T-cell (primary cell): ENCODE measurements at regions not wholly inside any gene's neighbourhood (a gene's known extent, or its start where the extent isn't known, plus 50 kb on each side); places are given as distances from the start of the nearest gene placed in this dataset.

Experiments
- ATAC-seq, 4 experiments: fragments of 200-7000 bp in 3 of 4; fragments of 150-1000 bp in 1 of 4; cut with Tn5 transposase; replicated peaks in 1 of 4; 1 replicate in 3 of 4; 2 replicates in 1 of 4; pipeline ENCODE4 v1.10.0; 2021; ENCODE audit warnings: moderate library complexity in 3 of 4, mild to moderate bottlenecking in 2 of 4, moderate number of reproducible peaks in 1 of 4
- CTCF ChIA-PET, 2 donors: fragments of 300-600 bp; sonication (Branson Sonifier 250); formaldehyde crosslinking; loops; one replicate each; lab custom pipeline; 2022; ENCODE audit warnings: antibody characterized with exemption in 2 of 2; lab: Charles Lee
- POLR2A ChIA-PET, 2 donors: fragments of 300-600 bp; sonication (Branson Sonifier 250); formaldehyde crosslinking; loops; one replicate each; lab custom pipeline; 2022; ENCODE audit warnings: antibody characterized with exemption in 2 of 2; lab: Charles Lee
- DNase-seq, 35 experiments: peaks; one replicate each; pipeline versions ENCODE4 v3.0.0 to v3.0.0-alpha.2; 2013 to 2023
- H3K27ac ChIP-seq: one replicate; pipeline ENCODE4 v1.5.1; 2013; ENCODE audit warnings: low read length
- H3K27me3 ChIP-seq, 2 experiments: replicated peaks in 1 of 2; 1 replicate in 1 of 2; 2 replicates in 1 of 2; pipeline versions ENCODE4 v1.6.1 to v1.7.0; 2013; ENCODE audit warnings: low read length in 1 of 2, mixed read lengths in 1 of 2; ENCODE audit not compliant: control insufficient read depth in 2 of 2, insufficient read depth in 2 of 2; ENCODE audit errors: extremely low read depth in 1 of 2
- H3K36me3 ChIP-seq, 2 donors: 1 replicate in 1 of 2; 2 replicates in 1 of 2; pipeline versions ENCODE4 v1.6.1 to v1.7.0; 2013; ENCODE audit warnings: low read length in 1 of 2; ENCODE audit not compliant: control insufficient read depth in 2 of 2, insufficient read depth in 1 of 2; ENCODE audit errors: extremely low read depth in 1 of 2
- H3K4me1 ChIP-seq, 2 experiments: 1 replicate in 1 of 2; 2 replicates in 1 of 2; pipeline versions ENCODE4 v1.6.1 to v1.7.0; 2013; ENCODE audit warnings: low read length in 2 of 2, mixed read lengths in 1 of 2; ENCODE audit not compliant: insufficient read depth in 2 of 2, control insufficient read depth in 1 of 2; ENCODE audit errors: extremely low read depth in 1 of 2
- H3K4me3 ChIP-seq, 2 donors: 1 replicate in 1 of 2; 2 replicates in 1 of 2; pipeline versions ENCODE4 v1.5.1 to v1.7.0; 2013; ENCODE audit warnings: mild to moderate bottlenecking in 2 of 2, low read length in 1 of 2, moderate library complexity in 1 of 2; ENCODE audit not compliant: control insufficient read depth in 1 of 2; ENCODE audit errors: extremely low read depth in 1 of 2
- H3K9me3 ChIP-seq: 2 replicates; pipeline ENCODE4 v1.7.0; 2013
- H3K27ac Mint-ChIP-seq, 2 donors: one replicate each; pipeline ENCODE4 v1.8.0; 2020 to 2021; ENCODE audit warnings: mild to moderate bottlenecking in 2 of 2, mixed read lengths in 2 of 2
- H3K27me3 Mint-ChIP-seq, 2 donors: one replicate each; pipeline ENCODE4 v1.8.0; 2021 to 2022; ENCODE audit warnings: mixed read lengths in 2 of 2
- H3K36me3 Mint-ChIP-seq: one replicate; pipeline ENCODE4 v1.8.0; 2021; ENCODE audit warnings: mixed read lengths
- H3K4me1 Mint-ChIP-seq, 3 donors: one replicate each; pipeline ENCODE4 v1.8.0; 2020 to 2022; ENCODE audit warnings: mixed read lengths in 3 of 3, mild to moderate bottlenecking in 1 of 3
- H3K4me3 Mint-ChIP-seq, 3 donors: one replicate each; pipeline ENCODE4 v1.8.0; 2020 to 2022; ENCODE audit warnings: mild to moderate bottlenecking in 3 of 3, mixed read lengths in 3 of 3, moderate library complexity in 3 of 3
- H3K9me3 Mint-ChIP-seq, 3 donors: one replicate each; pipeline ENCODE4 v1.8.0; 2020 to 2022; ENCODE audit warnings: mixed read lengths in 3 of 3
- WGBS: methylation state at CpG from one replicate; pipeline ENCODE4 v1.1.5; 2013; ENCODE audit warnings: missing lambda C conversion rate; ENCODE audit not compliant: insufficient coverage; 5-methylcytosine and 5-hydroxymethylcytosine counted together

GRCh38 chr3:105093371-105094252, 273.1 kb upstream of the ALCAM start:
- H3K4me1 Mint-ChIP-seq: no peaks in the 10 kb centered on the region
- Histone ChIP-seq H3K27me3 (no peaks in the 10 kb centered on the region), H3K4me1 (no peaks in the 10 kb centered on the region), H3K27ac (no peak overlapping the region), H3K36me3 (no peaks in the 10 kb centered on the region), H3K4me3 (no peak overlapping the region), H3K9me3 (no peaks in the 10 kb centered on the region)
- DNase-seq (no peak), ATAC-seq (no peak)
- 83% methylated on average over 3 of the region's 7 CpGs for WGBS
- no peak overlapping the region for H3K4me3 Mint-ChIP-seq
- ChIA-PET CTCF (no interaction called here), POLR2A (no interaction called here)
- peaks cover 0 to 14% (median 0%) of the 10 kb centered on the region in 3 donors for H3K9me3 Mint-ChIP-seq
- no peak overlapping the region for H3K27ac Mint-ChIP-seq
- H3K27me3 Mint-ChIP-seq: peaks cover 0 to 3% of the 10 kb centered on the region in 2 donors
- no peaks in the 10 kb centered on the region for H3K36me3 Mint-ChIP-seq

GRCh38 chr3:105094588-105094987, 272.1 kb upstream of the ALCAM start:
- Histone ChIP-seq H3K27ac (no peak overlapping the region), H3K4me3 (no peak overlapping the region), H3K27me3 (no peaks in the 10 kb centered on the region), H3K4me1 (no peaks in the 10 kb centered on the region), H3K9me3 (no peaks in the 10 kb centered on the region), H3K36me3 (no peaks in the 10 kb centered on the region)
- 43% methylated on average over 1 of the region's 3 CpGs for WGBS
- Mint-ChIP-seq H3K4me3 (no peak overlapping the region), H3K36me3 (no peaks in the 10 kb centered on the region), H3K9me3 (peaks cover 0 to 14% (median 0%) of the 10 kb centered on the region in 3 donors), H3K4me1 (no peaks in the 10 kb centered on the region), H3K27me3 (peaks cover 0 to 3% of the 10 kb centered on the region in 2 donors), H3K27ac (no peak overlapping the region)
- ATAC-seq: no peak
- POLR2A ChIA-PET: no interaction called here
- CTCF ChIA-PET: no interaction called here
- no peak for DNase-seq

- H3K27me3 ChIP-seq: no peaks in the 10 kb centered on the region
- H3K4me3 ChIP-seq: no peak overlapping the region
- ATAC-seq (no peak), DNase-seq (no peak)
- Mint-ChIP-seq H3K27ac (no peak overlapping the region), H3K27me3 (peaks cover 0 to 3% of the 10 kb centered on the region in 2 donors), H3K36me3 (no peaks in the 10 kb centered on the region), H3K4me3 (no peak overlapping the region), H3K9me3 (peaks cover 0 to 14% (median 0%) of the 10 kb centered on the region in 3 donors), H3K4me1 (no peaks in the 10 kb centered on the region)
- CTCF ChIA-PET: no interaction called here
- no peaks in the 10 kb centered on the region for H3K9me3 ChIP-seq
- no peak overlapping the region for H3K27ac ChIP-seq
- H3K36me3 ChIP-seq: no peaks in the 10 kb centered on the region
- WGBS: no CpG with 5 or more reads among the region's 3 CpGs
- POLR2A ChIA-PET: no interaction called here
- no peaks in the 10 kb centered on the region for H3K4me1 ChIP-seq
Observed at GRCh38 chr3:105096071-105096470, 270.6 kb upstream of the ALCAM start.

GRCh38 chr3:105101603-105102002, 265.1 kb upstream of the ALCAM start:
- WGBS: no CpG with 5 or more reads among the region's 2 CpGs
- no peak for DNase-seq
- peaks cover 0 to 3% (median 0%) of the 10 kb centered on the region in 3 donors for H3K9me3 Mint-ChIP-seq
- H3K36me3 Mint-ChIP-seq: no peaks in the 10 kb centered on the region
- POLR2A ChIA-PET: no interaction called here
- no peak overlapping the region for H3K27ac Mint-ChIP-seq
- no peaks in the 10 kb centered on the region for H3K4me1 Mint-ChIP-seq
- no peak overlapping the region for H3K4me3 Mint-ChIP-seq
- Histone ChIP-seq H3K27me3 (no peaks in the 10 kb centered on the region), H3K4me3 (no peak overlapping the region), H3K4me1 (no peaks in the 10 kb centered on the region), H3K36me3 (no peaks in the 10 kb centered on the region), H3K9me3 (no peaks in the 10 kb centered on the region), H3K27ac (no peak overlapping the region)
- no peaks in the 10 kb centered on the region for H3K27me3 Mint-ChIP-seq
- ATAC-seq: no peak
- CTCF ChIA-PET: no interaction called here

- Histone ChIP-seq H3K4me1 (no peaks in the 10 kb centered on the region), H3K27ac (no peak overlapping the region), H3K9me3 (no peaks in the 10 kb centered on the region), H3K4me3 (no peak overlapping the region), H3K27me3 (no peaks in the 10 kb centered on the region), H3K36me3 (no peaks in the 10 kb centered on the region)
- ATAC-seq (no peak), DNase-seq (no peak)
- CTCF ChIA-PET: interaction anchor here in 1 of 2 donors (0.6 kb wide), 1 partner anchor 1167 kb away, joined by 4 read pairs; no protein-coding TSS in a partner anchor
- Mint-ChIP-seq H3K4me1 (no peaks in the 10 kb centered on the region), H3K36me3 (no peaks in the 10 kb centered on the region), H3K27ac (no peak overlapping the region), H3K9me3 (peaks cover 0 to 2% (median 0%) of the 10 kb centered on the region in 3 donors), H3K27me3 (no peaks in the 10 kb centered on the region), H3K4me3 (no peak overlapping the region)
- POLR2A ChIA-PET: interaction anchor here in 1 of 2 donors (0.6 kb wide), 1 partner anchor 1431 kb away, joined by 3 read pairs; no protein-coding TSS in a partner anchor
- no CpG with 5 or more reads among the region's 2 CpGs for WGBS
Observed at GRCh38 chr3:105103139-105103538, 263.6 kb upstream of the ALCAM start.

GRCh38 chr3:105108823-105109222, 257.9 kb upstream of the ALCAM start:
- Mint-ChIP-seq H3K36me3 (no peaks in the 10 kb centered on the region), H3K4me3 (no peak overlapping the region), H3K4me1 (no peaks in the 10 kb centered on the region), H3K27me3 (no peaks in the 10 kb centered on the region), H3K27ac (no peak overlapping the region), H3K9me3 (peaks cover 10 to 18% (median 11%) of the 10 kb centered on the region in 3 donors)
- no CpG with 5 or more reads among the region's 1 CpG for WGBS
- POLR2A ChIA-PET: no interaction called here
- ATAC-seq (no peak), DNase-seq (no peak)
- no peaks in the 10 kb centered on the region for H3K4me1 ChIP-seq
- no peak overlapping the region for H3K27ac ChIP-seq
- CTCF ChIA-PET: no interaction called here
- H3K27me3 ChIP-seq: no peaks in the 10 kb centered on the region
- no peaks in the 10 kb centered on the region for H3K36me3 ChIP-seq
- H3K9me3 ChIP-seq: no peaks in the 10 kb centered on the region
- H3K4me3 ChIP-seq: no peak overlapping the region
